HEK293T (cell line): ENCODE measurements at regions not wholly inside any gene's neighbourhood (a gene's known extent, or its start where the extent isn't known, plus 50 kb on each side); places are given as distances from the start of the nearest gene placed in this dataset.

Experiments used
- FOXK2 ChIP-seq: fragments of 450-650 bp; IDR thresholded peaks from 2 replicates; pipeline ENCODE4 v1.6.1; 2016; ENCODE audit warnings: mild to moderate bottlenecking
- L3MBTL2 ChIP-seq: fragments of 450-650 bp; conservative IDR thresholded peaks from 2 replicates; pipeline ENCODE4 v1.6.1; 2016; ENCODE audit warnings: mild to moderate bottlenecking
- LEF1 ChIP-seq: fragments of 450-650 bp; IDR thresholded peaks from 2 replicates; pipeline ENCODE4 v1.6.1; 2017; ENCODE audit warnings: mild to moderate bottlenecking, borderline replicate concordance
- TARDBP ChIP-seq: fragments of 450-650 bp; IDR thresholded peaks from 2 replicates; pipeline ENCODE4 v1.6.1; 2016

DNA sequence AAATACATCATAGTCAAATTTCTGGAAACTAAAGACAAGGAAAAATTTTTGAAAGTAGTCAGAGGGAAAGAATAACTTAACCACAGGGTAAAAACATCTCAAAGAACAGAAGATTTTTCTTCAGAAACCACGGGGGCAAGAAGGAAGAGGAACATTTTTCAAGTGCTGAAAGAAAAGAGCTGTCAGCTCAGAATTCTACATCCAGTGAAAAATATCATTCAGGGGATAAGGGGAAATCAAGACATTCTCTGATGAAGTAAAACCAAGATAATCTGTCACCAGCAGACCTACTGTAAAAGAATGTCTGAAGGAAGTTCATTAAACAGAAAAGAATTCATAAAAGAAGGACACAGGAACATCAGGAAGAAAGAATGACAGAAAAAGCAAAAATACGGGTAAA is 111.2 kb upstream of the TMEM72 start:
- no peak for TF ChIP-seq FOXK2
- TF ChIP-seq LEF1 = no peak
- TF ChIP-seq TARDBP = no peak
- TF ChIP-seq L3MBTL2 = no peak
